K562 (cell line): ENCODE measurements at regions not wholly inside any gene's neighbourhood (a gene's known extent, or its start where the extent isn't known, plus 50 kb on each side); places are given as distances from the start of the nearest gene placed in this dataset.

ENCODE experiments used
- BMI1 ChIP-seq: fragments of 150-350 bp; IDR thresholded peaks from 2 replicates; pipeline ENCODE4 v1.6.1; 2014; ENCODE audit warnings: low read length
- CBX8 ChIP-seq: fragments of 200-600 bp; sonication (generic); IDR thresholded peaks from 2 replicates; pipeline ENCODE4 v1.6.1; 2012; ENCODE audit warnings: borderline replicate concordance, mixed run types, low read depth, mild to moderate bottlenecking, moderate library complexity, mixed read lengths, low read length, control low read depth, inconsistent platforms; ENCODE audit not compliant: poor library complexity, severe bottlenecking; ENCODE audit errors: extremely low read depth
- DIDO1 ChIP-seq: fragments of 450-650 bp; IDR thresholded peaks from 2 replicates; pipeline ENCODE4 v1.6.1; 2016; ENCODE audit warnings: low read depth, missing biosample characterization, missing genetic modification characterization
- DPF2 ChIP-seq: fragments of 450-650 bp; IDR thresholded peaks from 2 replicates; pipeline ENCODE4 v1.6.1; 2016
- KLF13 ChIP-seq: fragments of 450-650 bp; IDR thresholded peaks from 2 replicates; pipeline ENCODE4 v1.6.1; 2016; ENCODE audit warnings: missing genetic modification characterization, low read depth, mild to moderate bottlenecking, missing compliant biosample characterization, moderate library complexity, borderline replicate concordance
- MIER1 ChIP-seq: fragments of 450-650 bp; IDR thresholded peaks from 2 replicates; pipeline ENCODE4 v1.6.1; 2016; ENCODE audit warnings: antibody characterized with exemption, mild to moderate bottlenecking, low read depth
- MYNN ChIP-seq, 2 experiments: sonication (generic); formaldehyde crosslinking in 1 of 2; IDR thresholded peaks; 2 replicates each; pipeline versions ENCODE4 v1.5.0 to v1.6.1; 2016 to 2020; ENCODE audit warnings: antibody characterized with exemption in 1 of 2, missing genetic modification reagents in 1 of 2
- NFE2L1 ChIP-seq: fragments of 450-650 bp; IDR thresholded peaks from 2 replicates; pipeline ENCODE4 v1.6.1; 2016; ENCODE audit warnings: missing genetic modification characterization, low read depth, mild to moderate bottlenecking, missing compliant biosample characterization, moderate library complexity, borderline replicate concordance
- PTRF ChIP-seq: fragments of 450-650 bp; IDR thresholded peaks from 2 replicates; pipeline ENCODE4 v1.6.1; 2016; ENCODE audit warnings: mild to moderate bottlenecking, missing genetic modification characterization, missing compliant biosample characterization
- SRSF3 ChIP-seq: fragments of 200-400 bp; formaldehyde crosslinking; IDR thresholded peaks from 2 replicates; pipeline ENCODE4 v1.6.1; 2016; ENCODE audit warnings: mild to moderate bottlenecking, low read length, moderate library complexity; ENCODE audit not compliant: insufficient read depth
- XRCC5 ChIP-seq: fragments of 200-400 bp; formaldehyde crosslinking; IDR thresholded peaks from 2 replicates; pipeline ENCODE4 v1.6.1; 2017; ENCODE audit warnings: low read depth, mild to moderate bottlenecking, low read length
- ZBTB11 ChIP-seq, 3 experiments: fragments of 200-800 bp in 1 of 3; fragments of 250-450 bp in 1 of 3; fragments of 450-650 bp in 1 of 3; sonication (Bioruptor Pico) in 1 of 3; sonication (Bioruptor generic) in 1 of 3; formaldehyde crosslinking in 1 of 3; IDR thresholded peaks; 2 replicates each; pipeline versions ENCODE4 v1.6.1 to v1.8.0; 2016 to 2022; ENCODE audit warnings: mild to moderate bottlenecking in 2 of 3, missing genetic modification characterization in 2 of 3, missing compliant biosample characterization in 1 of 3, moderate library complexity in 1 of 3
- ZBTB43 ChIP-seq: sonication (generic); formaldehyde crosslinking; IDR thresholded peaks from 2 replicates; pipeline ENCODE4 v1.8.0; 2023; ENCODE audit warnings: mild to moderate bottlenecking, missing genetic modification reagents
- ZBTB49 ChIP-seq: sonication (generic); formaldehyde crosslinking; IDR thresholded peaks from 2 replicates; pipeline ENCODE4 v1.8.0; 2022; ENCODE audit warnings: missing genetic modification reagents, mild to moderate bottlenecking, borderline replicate concordance
- ZKSCAN8 ChIP-seq: fragments of 200-800 bp; sonication (Bioruptor generic); IDR thresholded peaks from 2 replicates; pipeline ENCODE4 v1.6.1; 2016; ENCODE audit warnings: missing genetic modification characterization, missing compliant biosample characterization
- ZNF282 ChIP-seq: sonication (generic); formaldehyde crosslinking; IDR thresholded peaks from 2 replicates; pipeline ENCODE4 v1.8.1; 2023; ENCODE audit warnings: missing genetic modification reagents
- TF ChIP-seq, protein P1 (sequence below): IDR thresholded peaks from 2 replicates; pipeline ENCODE4 v1.6.1; 2012; ENCODE audit warnings: low read depth, low read length, improper control_type of control experiment, borderline replicate concordance
- TF ChIP-seq, protein P2 (sequence below): fragments of 250-450 bp; sonication (Bioruptor Pico); IDR thresholded peaks from 2 replicates; pipeline ENCODE4 v1.8.0; 2022; ENCODE audit warnings: moderate library complexity, mild to moderate bottlenecking, inconsistent platforms

GRCh38 chr11:91792779-91793262 lies 431.8 kb upstream of the FAT3 start (continued):
- TF ChIP-seq, protein P1, sequence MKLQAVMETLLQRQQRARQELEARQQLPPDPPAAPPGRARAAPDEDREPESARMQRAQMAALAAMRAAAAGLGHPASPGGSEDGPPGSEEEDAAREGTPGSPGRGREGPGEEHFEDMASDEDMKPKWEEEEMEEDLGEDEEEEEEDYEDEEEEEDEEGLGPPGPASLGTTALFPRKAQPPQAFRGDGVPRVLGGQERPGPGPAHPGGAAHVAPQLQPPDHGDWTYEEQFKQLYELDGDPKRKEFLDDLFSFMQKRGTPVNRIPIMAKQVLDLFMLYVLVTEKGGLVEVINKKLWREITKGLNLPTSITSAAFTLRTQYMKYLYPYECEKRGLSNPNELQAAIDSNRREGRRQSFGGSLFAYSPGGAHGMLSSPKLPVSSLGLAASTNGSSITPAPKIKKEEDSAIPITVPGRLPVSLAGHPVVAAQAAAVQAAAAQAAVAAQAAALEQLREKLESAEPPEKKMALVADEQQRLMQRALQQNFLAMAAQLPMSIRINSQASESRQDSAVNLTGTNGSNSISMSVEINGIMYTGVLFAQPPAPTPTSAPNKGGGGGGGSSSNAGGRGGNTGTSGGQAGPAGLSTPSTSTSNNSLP = peak; percentile 90; the same call in 1 of the 2 replicates
- TF ChIP-seq KLF13 (tag) (no peak), MYNN (IDR thresholded peaks at IDR 0.05) (peak; percentile 92), MYNN (CRISPR knock-in tag; IDR thresholded peaks at IDR 0.05) (no peak), CBX8 (no peak), ZNF282 (no peak), PTRF (no peak), ZBTB11 (CRISPR knock-in tag; IDR thresholded peaks at IDR 0.05) (peak in 1 of 3 experiments; percentile 41; a peak in 2 of 6 replicates), SRSF3 (no peak), BMI1 (no peak), DPF2 (peak; percentile 96), ZBTB49 (CRISPR knock-in tag) (no peak), ZKSCAN8 (peak; percentile 85), XRCC5 (no peak), NFE2L1 (no peak), ZBTB43 (CRISPR knock-in tag) (peak; percentile 18; the same call in 1 of the 2 replicates), MIER1 (no peak), DIDO1 (tag) (peak; percentile 50; the same call in 1 of the 2 replicates)
- TF ChIP-seq, protein P2, sequence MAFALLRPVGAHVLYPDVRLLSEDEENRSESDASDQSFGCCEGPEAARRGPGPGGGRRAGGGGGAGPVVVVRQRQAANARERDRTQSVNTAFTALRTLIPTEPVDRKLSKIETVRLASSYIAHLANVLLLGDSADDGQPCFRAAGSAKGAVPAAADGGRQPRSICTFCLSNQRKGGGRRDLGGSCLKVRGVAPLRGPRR (CRISPR knock-in tag) = no peak
